Immature natural killer cell (primary cell): ENCODE measurements at regions not wholly inside any gene's neighbourhood (a gene's known extent, or its start where the extent isn't known, plus 50 kb on each side); places are given as distances from the start of the nearest gene placed in this dataset.

Experiments used
- DNase-seq, 3 donors: peaks; one replicate each; pipeline ENCODE4 v3.0.0; 2022; ENCODE audit warnings: mixed read lengths in 1 of 3
- H3K27ac Mint-ChIP-seq, 6 donors: one replicate each; pipeline ENCODE4 v1.8.0; 2020; ENCODE audit warnings: mixed read lengths in 6 of 6, mild to moderate bottlenecking in 5 of 6, inconsistent platforms in 4 of 6, moderate library complexity in 3 of 6
- H3K27me3 Mint-ChIP-seq, 3 donors: one replicate each; pipeline ENCODE4 v1.8.0; 2020 to 2021; ENCODE audit warnings: low read depth in 3 of 3, mild to moderate bottlenecking in 3 of 3, mixed read lengths in 3 of 3, moderate library complexity in 3 of 3, inconsistent platforms in 1 of 3
- H3K36me3 Mint-ChIP-seq, 3 donors: one replicate each; pipeline ENCODE4 v1.8.0; 2020; ENCODE audit warnings: mixed read lengths in 3 of 3, inconsistent platforms in 2 of 3, mild to moderate bottlenecking in 2 of 3
- H3K4me1 Mint-ChIP-seq, 2 donors: one replicate each; pipeline ENCODE4 v1.8.0; 2020; ENCODE audit warnings: inconsistent platforms in 2 of 2, mild to moderate bottlenecking in 2 of 2, mixed read lengths in 2 of 2, moderate library complexity in 1 of 2
- H3K4me3 Mint-ChIP-seq, 5 donors: one replicate each; pipeline ENCODE4 v1.8.0; 2020; ENCODE audit warnings: mild to moderate bottlenecking in 5 of 5, mixed read lengths in 5 of 5, inconsistent platforms in 3 of 5, moderate library complexity in 3 of 5
- H3K9me3 Mint-ChIP-seq, 6 donors: one replicate each; pipeline ENCODE4 v1.8.0; 2020; ENCODE audit warnings: mild to moderate bottlenecking in 6 of 6, mixed read lengths in 6 of 6, inconsistent platforms in 4 of 6, moderate library complexity in 3 of 6

- H3K27ac Mint-ChIP-seq: no peak overlapping the region
- no peak for DNase-seq
- H3K4me1 Mint-ChIP-seq: no peaks in the 10 kb centered on the region
- H3K4me3 Mint-ChIP-seq: no peak overlapping the region
- H3K27me3 Mint-ChIP-seq: peaks cover 0 to 2% (median 0%) of the 10 kb centered on the region in 3 donors
- H3K9me3 Mint-ChIP-seq: peaks cover 13 to 56% (median 39%) of the 10 kb centered on the region in 6 donors
- no peaks in the 10 kb centered on the region for H3K36me3 Mint-ChIP-seq
These were observed 970.2 kb upstream of the TYRP1 start for GRCh38 chr9:11722957-11723356.

- Mint-ChIP-seq H3K4me3 (no peak overlapping the region), H3K27ac (no peak overlapping the region), H3K4me1 (no peaks in the 10 kb centered on the region), H3K9me3 (peaks cover 8 to 69% (median 43%) of the 10 kb centered on the region in 6 donors), H3K27me3 (peaks cover 0 to 2% (median 0%) of the 10 kb centered on the region in 3 donors), H3K36me3 (no peaks in the 10 kb centered on the region)
- no peak for DNase-seq
These were observed 966.5 kb upstream of the TYRP1 start for GRCh38 chr9:11726659-11727058.

- H3K4me1 Mint-ChIP-seq: no peaks in the 10 kb centered on the region
- no peaks in the 10 kb centered on the region for H3K36me3 Mint-ChIP-seq
- H3K9me3 Mint-ChIP-seq: peaks cover 11 to 64% (median 32%) of the 10 kb centered on the region in 6 donors
- no peak overlapping the region for H3K4me3 Mint-ChIP-seq
- peaks cover 0 to 4% (median 0%) of the 10 kb centered on the region in 3 donors for H3K27me3 Mint-ChIP-seq
- H3K27ac Mint-ChIP-seq: no peak overlapping the region
- DNase-seq: no peak
These were observed 957.8 kb upstream of the TYRP1 start for GRCh38 chr9:11735391-11735790.

- Mint-ChIP-seq H3K27me3 (peaks cover 0 to 2% (median 0%) of the 10 kb centered on the region in 3 donors), H3K27ac (no peak overlapping the region), H3K36me3 (peaks cover 0 to 2% (median 0%) of the 10 kb centered on the region in 3 donors), H3K9me3 (peaks cover 9 to 61% (median 29%) of the 10 kb centered on the region in 6 donors), H3K4me1 (no peaks in the 10 kb centered on the region), H3K4me3 (no peak overlapping the region)
- no peak for DNase-seq
These were observed 950.7 kb upstream of the TYRP1 start for GRCh38 chr9:11742471-11742870.

GRCh38 chr9:11743356-11743755 is 949.8 kb upstream of the TYRP1 start:
- H3K4me3 Mint-ChIP-seq: no peak overlapping the region

GRCh38 chr9:11749396-11749795 is 943.8 kb upstream of the TYRP1 start:
- H3K4me1 Mint-ChIP-seq: no peaks in the 10 kb centered on the region
- no peak overlapping the region for H3K4me3 Mint-ChIP-seq
- no peak for DNase-seq
- H3K36me3 Mint-ChIP-seq: no peaks in the 10 kb centered on the region
- H3K27me3 Mint-ChIP-seq: no peaks in the 10 kb centered on the region
- no peak overlapping the region for H3K27ac Mint-ChIP-seq
- peaks cover 4 to 36% (median 21%) of the 10 kb centered on the region in 6 donors for H3K9me3 Mint-ChIP-seq

More at GRCh38 chr9:11743356-11743755, 949.8 kb upstream of the TYRP1 start:
- peaks cover 7 to 56% (median 33%) of the 10 kb centered on the region in 6 donors for H3K9me3 Mint-ChIP-seq
- DNase-seq: no peak
- H3K36me3 Mint-ChIP-seq: peaks cover 0 to 2% (median 0%) of the 10 kb centered on the region in 3 donors
- H3K27ac Mint-ChIP-seq: no peak overlapping the region
- H3K4me1 Mint-ChIP-seq: no peaks in the 10 kb centered on the region
- H3K27me3 Mint-ChIP-seq: no peaks in the 10 kb centered on the region

GRCh38 chr9:11755951-11756350 is 937.2 kb upstream of the TYRP1 start:
- no peak overlapping the region for H3K27ac Mint-ChIP-seq
- H3K9me3 Mint-ChIP-seq: peaks cover 11 to 36% (median 24%) of the 10 kb centered on the region in 6 donors
- no peaks in the 10 kb centered on the region for H3K4me1 Mint-ChIP-seq
- no peaks in the 10 kb centered on the region for H3K36me3 Mint-ChIP-seq
- H3K27me3 Mint-ChIP-seq: no peaks in the 10 kb centered on the region
- no peak for DNase-seq
- H3K4me3 Mint-ChIP-seq: no peak overlapping the region

- DNase-seq: no peak
- no peak overlapping the region for H3K4me3 Mint-ChIP-seq
- H3K27me3 Mint-ChIP-seq: no peaks in the 10 kb centered on the region
- H3K9me3 Mint-ChIP-seq: peaks cover 9 to 29% (median 20%) of the 10 kb centered on the region in 6 donors
- no peaks in the 10 kb centered on the region for H3K36me3 Mint-ChIP-seq
- H3K4me1 Mint-ChIP-seq: no peaks in the 10 kb centered on the region
- H3K27ac Mint-ChIP-seq: no peak overlapping the region
These were observed 935.8 kb upstream of the TYRP1 start for GRCh38 chr9:11757408-11757807.

- no peak overlapping the region for H3K27ac Mint-ChIP-seq
- DNase-seq: no peak
- no peaks in the 10 kb centered on the region for H3K36me3 Mint-ChIP-seq
- H3K27me3 Mint-ChIP-seq: no peaks in the 10 kb centered on the region
- H3K4me3 Mint-ChIP-seq: no peak overlapping the region
- peaks cover 9 to 34% (median 25%) of the 10 kb centered on the region in 6 donors for H3K9me3 Mint-ChIP-seq
- H3K4me1 Mint-ChIP-seq: no peaks in the 10 kb centered on the region
These were observed 935.2 kb upstream of the TYRP1 start for GRCh38 chr9:11758016-11758415.

GRCh38 chr9:11779971-11780370 is 913.2 kb upstream of the TYRP1 start:
- peaks cover 4 to 43% (median 18%) of the 10 kb centered on the region in 6 donors for H3K9me3 Mint-ChIP-seq
- H3K4me3 Mint-ChIP-seq: no peak overlapping the region
- no peak overlapping the region for H3K27ac Mint-ChIP-seq
- no peak for DNase-seq
- H3K4me1 Mint-ChIP-seq: no peaks in the 10 kb centered on the region
- H3K36me3 Mint-ChIP-seq: peaks cover 0 to 3% (median 0%) of the 10 kb centered on the region in 3 donors
- peaks cover 0 to 2% (median 0%) of the 10 kb centered on the region in 3 donors for H3K27me3 Mint-ChIP-seq

- no peak overlapping the region for H3K27ac Mint-ChIP-seq
- DNase-seq: no peak
- H3K9me3 Mint-ChIP-seq: peaks cover 4 to 47% (median 19%) of the 10 kb centered on the region in 6 donors
- H3K27me3 Mint-ChIP-seq: no peaks in the 10 kb centered on the region
- H3K36me3 Mint-ChIP-seq: no peaks in the 10 kb centered on the region
- H3K4me1 Mint-ChIP-seq: no peaks in the 10 kb centered on the region
- no peak overlapping the region for H3K4me3 Mint-ChIP-seq
These were observed 900.3 kb upstream of the TYRP1 start for GRCh38 chr9:11792870-11793269.

GRCh38 chr9:11794984-11795383 is 898.2 kb upstream of the TYRP1 start:
- Mint-ChIP-seq H3K27me3 (no peaks in the 10 kb centered on the region), H3K4me3 (no peak overlapping the region), H3K4me1 (no peaks in the 10 kb centered on the region), H3K36me3 (no peaks in the 10 kb centered on the region), H3K9me3 (peaks cover 4 to 37% (median 20%) of the 10 kb centered on the region in 6 donors), H3K27ac (no peak overlapping the region)
- no peak for DNase-seq

- DNase-seq: no peak
- no peak overlapping the region for H3K4me3 Mint-ChIP-seq
- peaks cover 0 to 2% (median 0%) of the 10 kb centered on the region in 3 donors for H3K27me3 Mint-ChIP-seq
- H3K36me3 Mint-ChIP-seq: no peaks in the 10 kb centered on the region
- H3K4me1 Mint-ChIP-seq: no peaks in the 10 kb centered on the region
- H3K27ac Mint-ChIP-seq: no peak overlapping the region
- peaks cover 10 to 46% (median 32%) of the 10 kb centered on the region in 6 donors for H3K9me3 Mint-ChIP-seq
These were observed 887.2 kb upstream of the TYRP1 start for GRCh38 chr9:11805969-11806368.

- H3K9me3 Mint-ChIP-seq: peaks cover 8 to 60% (median 29%) of the 10 kb centered on the region in 6 donors
- no peak for DNase-seq
- H3K4me3 Mint-ChIP-seq: no peak overlapping the region
- no peaks in the 10 kb centered on the region for H3K4me1 Mint-ChIP-seq
- no peak overlapping the region for H3K27ac Mint-ChIP-seq
- no peaks in the 10 kb centered on the region for H3K27me3 Mint-ChIP-seq
- H3K36me3 Mint-ChIP-seq: no peaks in the 10 kb centered on the region
These were observed 871.7 kb upstream of the TYRP1 start for GRCh38 chr9:11821306-11821975.

- H3K9me3 Mint-ChIP-seq: peaks cover 3 to 53% (median 29%) of the 10 kb centered on the region in 6 donors
- no peaks in the 10 kb centered on the region for H3K4me1 Mint-ChIP-seq
- peaks cover 0 to 2% (median 0%) of the 10 kb centered on the region in 3 donors for H3K27me3 Mint-ChIP-seq
- no peak overlapping the region for H3K4me3 Mint-ChIP-seq
- no peak overlapping the region for H3K27ac Mint-ChIP-seq
- no peak for DNase-seq
- peaks cover 0 to 3% (median 0%) of the 10 kb centered on the region in 3 donors for H3K36me3 Mint-ChIP-seq
These were observed 865.0 kb upstream of the TYRP1 start for GRCh38 chr9:11828201-11828600.
